ENCODE measurements at regions not wholly inside any gene's neighbourhood (a gene's known extent, or its start where the extent isn't known, plus 50 kb on each side); places are given as distances from the start of the nearest gene placed in this dataset.

GRCh38 chr4:67220861-67221260, 324.4 kb downstream of the CENPC start:
- no peak for DNase-seq

GRCh38 chr4:67218883-67219282, 326.4 kb downstream of the CENPC start:
- DNase-seq = no peak

- no peak for DNase-seq
Measured at GRCh38 chr4:67207941-67208441, 337.3 kb downstream of the CENPC start.

GRCh38 chr4:67204441-67204840, 340.9 kb downstream of the CENPC start:
- no peak for DNase-seq

- DNase-seq = no peak
Measured at GRCh38 chr4:67201334-67201733, 344.0 kb downstream of the CENPC start.

GRCh38 chr4:67198727-67199126, 346.6 kb downstream of the CENPC start:
- DNase-seq = no peak

GRCh38 chr4:67167849-67168248, 377.5 kb downstream of the CENPC start:
- DNase-seq = no peak

- no peak for DNase-seq
Measured at GRCh38 chr4:67162690-67163089, 382.6 kb downstream of the CENPC start.

GRCh38 chr4:67161311-67161710, 384.0 kb downstream of the CENPC start:
- DNase-seq = no peak

GRCh38 chr4:67160394-67160793, 384.9 kb downstream of the CENPC start:
- no peak for DNase-seq

GRCh38 chr4:67158666-67159065, 386.6 kb downstream of the CENPC start:
- no peak for DNase-seq

- DNase-seq = no peak
Measured at GRCh38 chr4:67152976-67153375, 392.3 kb downstream of the CENPC start.

GRCh38 chr4:67151376-67152343, 393.6 kb downstream of the CENPC start:
- no peak for DNase-seq

GRCh38 chr4:67141586-67141985, 403.7 kb downstream of the CENPC start:
- DNase-seq = no peak

- DNase-seq = no peak
Measured at GRCh38 chr4:67134616-67135015, 410.7 kb downstream of the CENPC start.

- DNase-seq = no peak
Measured at GRCh38 chr4:67133162-67133561, 412.1 kb downstream of the CENPC start.

GRCh38 chr4:67131224-67131623, 414.1 kb downstream of the CENPC start:
- no peak for DNase-seq

- DNase-seq = no peak
Measured at GRCh38 chr4:67130411-67130810, 414.9 kb downstream of the CENPC start.

- DNase-seq = no peak
Measured at GRCh38 chr4:67126570-67126969, 418.7 kb downstream of the CENPC start.

- DNase-seq = no peak
Measured at GRCh38 chr4:67125636-67126514, 419.4 kb downstream of the CENPC start.

- DNase-seq = no peak
Measured at GRCh38 chr4:67124716-67125115, 420.6 kb downstream of the CENPC start.

- DNase-seq = no peak
Measured at GRCh38 chr4:67122029-67122428, 423.3 kb downstream of the CENPC start.

GRCh38 chr4:67120369-67120768, 424.9 kb downstream of the CENPC start:
- no peak for DNase-seq

GRCh38 chr4:67109276-67109675, 436.0 kb downstream of the CENPC start:
- DNase-seq = no peak
